SK-N-MC (cell line): ENCODE measurements at regions not wholly inside any gene's neighbourhood (a gene's known extent, or its start where the extent isn't known, plus 50 kb on each side); places are given as distances from the start of the nearest gene placed in this dataset.

ENCODE experiments used
- EZH2 ChIP-seq: fragments of 200-600 bp; sonication (generic); IDR thresholded peaks from one replicate; pipeline ENCODE4 v1.6.1; 2017; ENCODE audit warnings: antibody characterized with exemption
- POLR2AphosphoS5 ChIP-seq: IDR thresholded peaks from 2 replicates; pipeline ENCODE4 v1.6.1; 2012; ENCODE audit warnings: mild to moderate bottlenecking, low read depth, low read length, borderline replicate concordance

- no peak for TF ChIP-seq EZH2
- TF ChIP-seq POLR2AphosphoS5, result no peak
These were observed 256.7 kb downstream of the PARP8 start for GRCh38 chr5:50922942-50923767.
